GM21381 (cell line): ENCODE measurements at regions not wholly inside any gene's neighbourhood (a gene's known extent, or its start where the extent isn't known, plus 50 kb on each side); places are given as distances from the start of the nearest gene placed in this dataset.
"Not testable (repeated sequence)": the region's sequence is repeated elsewhere in the genome, so short reads cannot be mapped to it uniquely, and the experiment has no call there.

Experiments
- ATAC-seq: cut with Tn5 transposase; IDR thresholded peaks from one replicate; pipeline ENCODE4 v1.9.1; 2021; ENCODE audit warnings: mild to moderate bottlenecking, moderate library complexity; ENCODE audit not compliant: unreplicated experiment

- ATAC-seq: no peak
These were observed 53.5 kb upstream of the CDH9 start for GRCh38 chr5:27091858-27092257.

- ATAC-seq: not testable (repeated sequence)
These were observed 50.4 kb upstream of the CDH9 start for GRCh38 chr5:27088822-27089221.
